ENCODE measurements at regions not wholly inside any gene's neighbourhood (a gene's known extent, or its start where the extent isn't known, plus 50 kb on each side); places are given as distances from the start of the nearest gene placed in this dataset.

DNA sequence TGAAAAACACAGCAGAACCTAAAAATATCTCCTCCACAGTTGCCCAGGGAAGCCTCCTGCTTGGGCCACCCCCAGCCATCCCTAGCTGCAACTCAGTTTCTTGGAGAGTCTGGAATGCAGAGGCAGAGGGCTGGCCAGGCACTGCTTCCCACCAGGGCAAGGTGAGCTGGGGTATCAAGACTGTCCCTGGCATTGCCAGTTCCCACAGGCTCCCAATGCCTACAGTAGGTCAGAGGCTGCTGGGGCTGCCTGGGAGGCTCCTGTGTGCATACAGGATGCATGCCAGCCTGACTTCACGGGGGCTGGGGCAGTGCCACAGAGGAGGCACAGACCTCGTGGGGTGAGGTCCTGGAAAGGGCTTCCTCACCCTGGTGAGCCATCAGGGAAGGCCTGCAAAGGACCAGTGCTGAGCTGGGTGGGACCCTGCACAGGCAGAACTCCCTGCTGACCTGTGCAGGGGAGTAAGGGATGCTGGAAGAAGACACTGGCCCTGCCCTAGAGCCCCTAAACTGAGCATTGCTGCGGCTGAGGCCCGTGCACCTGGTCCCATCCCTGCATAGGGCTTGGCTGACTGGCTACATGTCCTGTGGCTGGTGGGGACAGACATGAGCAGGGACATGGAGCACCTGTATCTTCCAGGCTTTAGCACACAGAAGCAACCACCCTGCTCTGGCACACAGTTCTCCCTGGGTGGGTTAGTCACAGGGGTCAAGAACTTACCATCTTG is 121.9 kb upstream of the RET start:
- no peak for ATAC-seq (ENCODE audit: insufficient read depth, low read depth)
- Histone ChIP-seq H3K4me2 (ENCODE audit: insufficient read depth, low read length) (no peak overlapping the region), H2AFZ (ENCODE audit: low read depth, low read length) (no peak overlapping the region), H4K20me1 (ENCODE audit: insufficient read depth, low read length) (no peaks in the 10 kb centered on the region), H3K36me3 (ENCODE audit: insufficient read depth, low read length) (no peaks in the 10 kb centered on the region), H3K79me2 (ENCODE audit: insufficient read depth, low read length) (no peaks in the 10 kb centered on the region), H3K4me1 (ENCODE audit: insufficient read depth, low read length) (no peaks in the 10 kb centered on the region), H3K4me3 (ENCODE audit: low read depth in 1 of 2, low read length in 2 of 2) (no peak overlapping the region), H3K27me3 (ENCODE audit: insufficient read depth, low read length, poor library complexity) (no peaks in the 10 kb centered on the region), H3K9ac (ENCODE audit: low read depth, low read length) (no peak overlapping the region), H3K9me3 (ENCODE audit: insufficient read depth, low read length, severe bottlenecking) (no peaks in the 10 kb centered on the region), H3K27ac (ENCODE audit: low read length) (no peak overlapping the region)
- TF ChIP-seq EZH2 (IDR thresholded peaks at IDR 0.05; ENCODE audit: borderline replicate concordance, low read depth, low read length, severe bottlenecking): no peak
- TF ChIP-seq, protein P1, sequence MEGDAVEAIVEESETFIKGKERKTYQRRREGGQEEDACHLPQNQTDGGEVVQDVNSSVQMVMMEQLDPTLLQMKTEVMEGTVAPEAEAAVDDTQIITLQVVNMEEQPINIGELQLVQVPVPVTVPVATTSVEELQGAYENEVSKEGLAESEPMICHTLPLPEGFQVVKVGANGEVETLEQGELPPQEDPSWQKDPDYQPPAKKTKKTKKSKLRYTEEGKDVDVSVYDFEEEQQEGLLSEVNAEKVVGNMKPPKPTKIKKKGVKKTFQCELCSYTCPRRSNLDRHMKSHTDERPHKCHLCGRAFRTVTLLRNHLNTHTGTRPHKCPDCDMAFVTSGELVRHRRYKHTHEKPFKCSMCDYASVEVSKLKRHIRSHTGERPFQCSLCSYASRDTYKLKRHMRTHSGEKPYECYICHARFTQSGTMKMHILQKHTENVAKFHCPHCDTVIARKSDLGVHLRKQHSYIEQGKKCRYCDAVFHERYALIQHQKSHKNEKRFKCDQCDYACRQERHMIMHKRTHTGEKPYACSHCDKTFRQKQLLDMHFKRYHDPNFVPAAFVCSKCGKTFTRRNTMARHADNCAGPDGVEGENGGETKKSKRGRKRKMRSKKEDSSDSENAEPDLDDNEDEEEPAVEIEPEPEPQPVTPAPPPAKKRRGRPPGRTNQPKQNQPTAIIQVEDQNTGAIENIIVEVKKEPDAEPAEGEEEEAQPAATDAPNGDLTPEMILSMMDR (IDR thresholded peaks at IDR 0.05; ENCODE audit: borderline replicate concordance, extremely low read depth, low read length, poor library complexity, severe bottlenecking): no peak
- DNase-seq: no peak

GRCh38 chr10:42955493-42955889 is 121.4 kb upstream of the RET start:
- Histone ChIP-seq H2AFZ (ENCODE audit: low read depth, low read length) (no peak overlapping the region), H3K9ac (ENCODE audit: low read depth, low read length) (no peak overlapping the region), H3K27me3 (ENCODE audit: insufficient read depth, low read length, poor library complexity) (no peaks in the 10 kb centered on the region), H3K36me3 (ENCODE audit: insufficient read depth, low read length) (no peaks in the 10 kb centered on the region), H3K27ac (ENCODE audit: low read length) (no peak overlapping the region), H3K79me2 (ENCODE audit: insufficient read depth, low read length) (no peaks in the 10 kb centered on the region), H3K4me3 (ENCODE audit: low read depth in 1 of 2, low read length in 2 of 2) (no peak overlapping the region), H3K4me1 (ENCODE audit: insufficient read depth, low read length) (no peaks in the 10 kb centered on the region), H3K4me2 (ENCODE audit: insufficient read depth, low read length) (no peak overlapping the region), H3K9me3 (ENCODE audit: insufficient read depth, low read length, severe bottlenecking) (no peaks in the 10 kb centered on the region), H4K20me1 (ENCODE audit: insufficient read depth, low read length) (no peaks in the 10 kb centered on the region)
- no peak for ATAC-seq (ENCODE audit: insufficient read depth, low read depth)
- DNase-seq: no peak
- TF ChIP-seq EZH2 (IDR thresholded peaks at IDR 0.05; ENCODE audit: borderline replicate concordance, low read depth, low read length, severe bottlenecking): no peak
- TF ChIP-seq, protein P1 (IDR thresholded peaks at IDR 0.05; ENCODE audit: borderline replicate concordance, extremely low read depth, low read length, poor library complexity, severe bottlenecking): no peak

DNA sequence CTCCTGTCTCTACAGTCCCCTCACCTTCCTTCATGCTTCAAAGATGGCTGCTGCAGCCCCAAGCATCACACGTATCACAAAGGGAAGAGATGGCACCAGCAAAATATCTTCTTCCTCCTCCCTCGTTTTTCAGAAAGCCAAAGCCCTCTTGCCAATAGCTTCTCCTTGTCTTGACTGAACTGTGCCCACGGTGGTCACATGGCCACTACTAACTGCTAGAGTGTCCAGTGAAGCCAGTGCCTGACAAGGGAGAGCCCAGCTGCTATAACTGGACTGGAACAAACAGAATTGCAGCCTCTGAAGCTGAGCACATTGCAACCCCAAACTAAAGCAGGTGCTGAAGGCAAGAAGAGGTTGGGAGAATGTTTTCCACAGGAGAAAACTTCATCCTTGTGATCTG is 120.8 kb upstream of the RET start:
- no peak overlapping the region for H2AFZ ChIP-seq (ENCODE audit: low read depth, low read length)
- no peaks in the 10 kb centered on the region for H3K36me3 ChIP-seq (ENCODE audit: insufficient read depth, low read length)
- no peak overlapping the region for H3K4me2 ChIP-seq (ENCODE audit: insufficient read depth, low read length)
- H3K9ac ChIP-seq (ENCODE audit: low read depth, low read length): no peak overlapping the region
- H3K4me3 ChIP-seq (ENCODE audit: low read depth in 1 of 2, low read length in 2 of 2): no peak overlapping the region
- ATAC-seq (ENCODE audit: insufficient read depth, low read depth): no peak
- DNase-seq: no peak
- no peak for TF ChIP-seq EZH2 (IDR thresholded peaks at IDR 0.05; ENCODE audit: borderline replicate concordance, low read depth, low read length, severe bottlenecking)
- TF ChIP-seq, protein P1 (IDR thresholded peaks at IDR 0.05; ENCODE audit: borderline replicate concordance, extremely low read depth, low read length, poor library complexity, severe bottlenecking): no peak
- no peaks in the 10 kb centered on the region for H4K20me1 ChIP-seq (ENCODE audit: insufficient read depth, low read length)
- H3K4me1 ChIP-seq (ENCODE audit: insufficient read depth, low read length): no peaks in the 10 kb centered on the region
- no peaks in the 10 kb centered on the region for H3K9me3 ChIP-seq (ENCODE audit: insufficient read depth, low read length, severe bottlenecking)
- no peaks in the 10 kb centered on the region for H3K27me3 ChIP-seq (ENCODE audit: insufficient read depth, low read length, poor library complexity)
- H3K79me2 ChIP-seq (ENCODE audit: insufficient read depth, low read length): no peaks in the 10 kb centered on the region
- no peak overlapping the region for H3K27ac ChIP-seq (ENCODE audit: low read length)

Data from DND-41 (cell line).